Transverse colon (tissue), 4 donors: ENCODE measurements at regions not wholly inside any gene's neighbourhood (a gene's known extent, or its start where the extent isn't known, plus 50 kb on each side); places are given as distances from the start of the nearest gene placed in this dataset.

Experiments used
- DNase-seq: peaks from one replicate; pipeline ENCODE4 v3.0.0-alpha.2; 2019
- H3K27ac ChIP-seq, 4 donors: fragments of 200-600 bp; sonication (generic); 2 replicates each; pipeline ENCODE4 v1.5.1; 2016 to 2018; ENCODE audit warnings: inconsistent platforms in 4 of 4
- H3K27me3 ChIP-seq: fragments of 200-600 bp; sonication (generic); 2 replicates; pipeline ENCODE4 v1.5.1; 2017; ENCODE audit warnings: inconsistent platforms
- H3K36me3 ChIP-seq, 4 donors: fragments of 200-600 bp; sonication (generic); 2 replicates each; pipeline ENCODE4 v1.5.1; 2017 to 2019; ENCODE audit warnings: inconsistent platforms in 4 of 4
- H3K4me1 ChIP-seq, 4 donors: fragments of 200-600 bp; sonication (generic); 2 replicates each; pipeline ENCODE4 v1.5.1; 2017 to 2020; ENCODE audit warnings: inconsistent platforms in 4 of 4
- H3K4me3 ChIP-seq, 4 donors: fragments of 200-600 bp; sonication (generic); 1 replicate in 1 of 4; 2 replicates in 3 of 4; pipeline versions ENCODE4 v1.5.1 to v1.6.1; 2017 to 2019; ENCODE audit warnings: inconsistent platforms in 4 of 4
- H3K9me3 ChIP-seq, 2 donors: fragments of 200-600 bp; sonication (generic); 2 replicates each; pipeline ENCODE4 v1.5.1; 2017 to 2019; ENCODE audit warnings: inconsistent platforms in 2 of 2
- CTCF ChIP-seq, 5 experiments: fragments of 200-600 bp in 3 of 5; fragments of 450-650 bp in 2 of 5; sonication (generic) in 3 of 5; IDR thresholded peaks; 1 replicate in 2 of 5; 2 replicates in 3 of 5; pipeline ENCODE4 v1.5.1; 2016 to 2017; ENCODE audit warnings: antibody characterized with exemption in 5 of 5, inconsistent platforms in 3 of 5, mild to moderate bottlenecking in 2 of 5, moderate library complexity in 1 of 5
- EP300 ChIP-seq: sonication (generic); formaldehyde crosslinking; IDR thresholded peaks from one replicate; pipeline ENCODE4 v1.6.1; 2017; ENCODE audit warnings: antibody characterized with exemption, low read depth
- POLR2A ChIP-seq: fragments of 450-650 bp; IDR thresholded peaks from one replicate; pipeline ENCODE4 v1.6.1; 2016; ENCODE audit warnings: antibody characterized with exemption, mild to moderate bottlenecking, moderate library complexity
- POLR2AphosphoS5 ChIP-seq, 3 donors: sonication (generic); formaldehyde crosslinking; IDR thresholded peaks; one replicate each; pipeline ENCODE4 v1.6.1; 2016; ENCODE audit warnings: antibody characterized with exemption in 3 of 3
- WGBS, 2 donors: methylation state at CpG; one replicate each; pipeline ENCODE4 v1.1.5; 2018; ENCODE audit warnings: low coverage in 1 of 2; 5-methylcytosine and 5-hydroxymethylcytosine counted together
- in situ Hi-C, 4 donors: fragments of 200-750 bp; cut with MboI; loops; one replicate each; pipeline versions ENCODE4 v1.15.0 to v1.15.1; 2017; ENCODE audit warnings: low sequenced_read_pairs in 3 of 4, low pct_ligation_motif_present in 1 of 4, low pct_unique_long_range_greater_than_20kb in 1 of 4
- intact Hi-C: fragments of 100-400 bp; cut with DNase I; formaldehyde crosslinking; loops from one replicate; pipeline ENCODE4 v1.15.1; 2023; ENCODE audit warnings: low total_unique reads

- no peaks in the 10 kb centered on the region for H3K27me3 ChIP-seq
- no peak overlapping the region for H3K4me3 ChIP-seq
- intact Hi-C loops: no loop called here
- DNase-seq: no peak
- in situ Hi-C loops: no loop called here
- no peaks in the 10 kb centered on the region for H3K36me3 ChIP-seq
- TF ChIP-seq POLR2AphosphoS5 (IDR thresholded peaks at IDR 0.05) (no peak), CTCF (IDR thresholded peaks at IDR 0.05) (no peak), POLR2A (no peak), EP300 (no peak)
- H3K27ac ChIP-seq: no peak overlapping the region
- no peaks in the 10 kb centered on the region for H3K4me1 ChIP-seq
- 65 to 84% methylated on average over 4 of the region's 4 CpGs for WGBS, 2 donors
- no peaks in the 10 kb centered on the region for H3K9me3 ChIP-seq
These were observed 197.0 kb downstream of the CLIC5 start for GRCh38 chr6:45818655-45819054.

GRCh38 chr6:45816674-45817297, 198.9 kb downstream of the CLIC5 start:
- no peaks in the 10 kb centered on the region for H3K27me3 ChIP-seq
- no peaks in the 10 kb centered on the region for H3K4me1 ChIP-seq
- no peaks in the 10 kb centered on the region for H3K9me3 ChIP-seq
- WGBS, 2 donors: 59 to 82% methylated on average over 9 to 11 of the region's 11 CpGs
- H3K27ac ChIP-seq: no peak overlapping the region
- no peak overlapping the region for H3K4me3 ChIP-seq
- no peaks in the 10 kb centered on the region for H3K36me3 ChIP-seq
- intact Hi-C loops: no loop called here
- TF ChIP-seq CTCF (IDR thresholded peaks at IDR 0.05) (no peak), POLR2AphosphoS5 (IDR thresholded peaks at IDR 0.05) (no peak), EP300 (no peak), POLR2A (no peak)
- in situ Hi-C loops: no loop called here
- no peak for DNase-seq

- no peak for TF ChIP-seq POLR2A
- no peak for TF ChIP-seq CTCF (IDR thresholded peaks at IDR 0.05)
- TF ChIP-seq POLR2AphosphoS5 (IDR thresholded peaks at IDR 0.05): no peak
- TF ChIP-seq EP300: no peak
- intact Hi-C loops (no loop called here), in situ Hi-C loops (no loop called here)
- DNase-seq: no peak
- H3K4me3 ChIP-seq: no peak overlapping the region
- H3K9me3 ChIP-seq: no peaks in the 10 kb centered on the region
- no peaks in the 10 kb centered on the region for H3K4me1 ChIP-seq
- H3K36me3 ChIP-seq: no peaks in the 10 kb centered on the region
- whole genome bisulfite sequencing, 2 donors: 76 to 88% methylated on average over 5 to 13 of the region's 13 CpGs
- H3K27ac ChIP-seq: no peak overlapping the region
- no peaks in the 10 kb centered on the region for H3K27me3 ChIP-seq
These were observed 200.1 kb downstream of the CLIC5 start for GRCh38 chr6:45815466-45816125.

- Histone ChIP-seq H3K4me1 (no peaks in the 10 kb centered on the region), H3K4me3 (no peak overlapping the region), H3K27ac (peak overlapping the region in 1 of 4 donors; percentile 61), H3K36me3 (no peaks in the 10 kb centered on the region), H3K27me3 (no peaks in the 10 kb centered on the region), H3K9me3 (no peaks in the 10 kb centered on the region)
- DNase-seq: no peak
- no peak for TF ChIP-seq POLR2AphosphoS5 (IDR thresholded peaks at IDR 0.05)
- TF ChIP-seq CTCF (IDR thresholded peaks at IDR 0.05): no peak
- no peak for TF ChIP-seq POLR2A
- TF ChIP-seq EP300: no peak
- in situ Hi-C loops: no loop called here
- intact Hi-C loops: no loop called here
- WGBS, 2 donors: 74 to 86% methylated on average over 2 of the region's 2 CpGs
These were observed 200.9 kb downstream of the CLIC5 start for GRCh38 chr6:45814772-45815171.
